DMS 273 treated with DMSO at 0.1 percent for 48 hours (cell line): ENCODE measurements at regions not wholly inside any gene's neighbourhood (a gene's known extent, or its start where the extent isn't known, plus 50 kb on each side); places are given as distances from the start of the nearest gene placed in this dataset.
"Not testable (repeated sequence)": the region's sequence is repeated elsewhere in the genome, so short reads cannot be mapped to it uniquely, and the experiment has no call there.

Experiments
- DNase-seq: peaks from one replicate; lab custom pipeline; 2025; lab: John Stamatoyannopoulos, UW

DNA sequence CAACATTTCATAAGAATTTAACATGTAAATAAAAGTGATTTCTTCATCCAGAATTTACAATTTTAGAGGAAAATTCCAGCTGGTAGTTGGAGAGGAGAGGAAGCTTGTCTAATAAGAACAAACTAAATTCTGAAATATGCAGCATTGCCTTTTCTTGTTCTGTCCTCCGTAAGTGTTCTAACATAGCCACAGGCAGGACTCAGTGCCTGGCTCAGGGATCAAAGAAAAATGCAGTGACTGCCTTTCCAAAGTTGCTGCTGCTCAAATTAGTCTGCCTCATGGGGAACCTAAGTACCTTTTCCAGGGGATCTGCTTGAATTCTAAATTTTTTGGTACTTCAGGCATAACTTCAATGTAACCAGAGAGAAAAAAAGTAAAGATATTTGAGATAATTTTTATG lies 713.0 kb upstream of the CADM2 start:
- no peak for DNase-seq

DNA sequence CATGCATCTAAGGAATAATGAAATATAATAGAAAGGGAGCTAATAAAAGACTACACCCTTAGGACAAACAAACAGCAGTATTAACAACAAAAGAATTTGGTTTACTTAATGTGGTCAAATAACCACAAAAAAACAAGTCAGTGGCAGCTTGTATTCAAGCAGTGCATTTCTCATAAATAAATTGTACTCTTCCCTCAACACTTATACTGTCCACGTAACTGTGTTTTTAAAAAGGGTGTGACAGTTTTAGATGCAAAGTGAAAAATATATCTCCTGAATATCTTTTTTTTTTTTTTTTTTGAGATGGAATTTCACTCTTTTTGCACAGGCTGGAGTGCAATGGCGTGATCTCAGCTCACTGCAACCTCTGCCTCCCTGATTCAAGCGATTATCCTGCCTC lies 698.2 kb upstream of the CADM2 start:
- DNase-seq, result no peak

DNA sequence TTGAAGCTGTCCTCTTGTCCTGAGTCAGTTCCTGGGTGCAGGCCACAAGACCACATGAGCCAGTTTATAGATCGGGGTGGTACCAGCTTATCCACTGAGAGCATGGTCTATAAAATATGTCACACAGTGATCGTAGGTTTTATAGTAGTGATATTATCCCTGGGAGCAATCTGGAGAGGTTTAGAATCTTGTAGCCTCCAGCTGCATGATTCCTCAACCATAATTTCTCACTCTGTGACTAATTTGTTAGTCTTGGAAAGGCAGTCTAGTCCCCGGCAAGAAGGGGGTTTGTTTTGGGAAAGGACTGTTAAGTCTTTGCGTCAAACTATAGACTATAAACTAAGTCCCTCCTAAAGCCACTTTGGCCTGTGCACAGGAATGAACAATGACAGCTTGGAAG lies 693.0 kb upstream of the CADM2 start:
- DNase-seq, result no peak

GRCh38 chr3:84275532-84275931 lies 683.3 kb upstream of the CADM2 start:
- no peak for DNase-seq

- DNase-seq, result no peak
Measured at GRCh38 chr3:84277562-84278224, 681.1 kb upstream of the CADM2 start.

GRCh38 chr3:84292128-84292527 lies 666.7 kb upstream of the CADM2 start:
- no peak for DNase-seq

DNA sequence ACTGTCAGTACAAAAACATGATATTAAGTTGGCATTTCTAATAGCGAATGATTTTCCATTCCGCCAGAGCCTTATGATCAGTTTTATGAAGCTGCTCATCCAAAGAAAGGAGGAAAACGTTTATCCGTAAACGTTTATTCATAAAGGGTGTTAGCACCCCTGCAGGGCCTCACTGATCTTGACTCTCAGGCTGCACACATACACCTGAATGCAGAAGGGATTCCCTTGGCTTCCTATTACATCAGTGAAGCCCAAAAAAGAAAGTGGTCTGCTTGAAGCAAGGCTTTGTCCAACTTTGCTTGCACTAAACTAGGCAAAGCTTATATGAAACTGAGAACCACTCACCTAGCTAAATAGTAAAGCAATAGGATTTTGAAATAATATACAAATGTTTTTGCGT lies 659.5 kb upstream of the CADM2 start:
- no peak for DNase-seq

DNA sequence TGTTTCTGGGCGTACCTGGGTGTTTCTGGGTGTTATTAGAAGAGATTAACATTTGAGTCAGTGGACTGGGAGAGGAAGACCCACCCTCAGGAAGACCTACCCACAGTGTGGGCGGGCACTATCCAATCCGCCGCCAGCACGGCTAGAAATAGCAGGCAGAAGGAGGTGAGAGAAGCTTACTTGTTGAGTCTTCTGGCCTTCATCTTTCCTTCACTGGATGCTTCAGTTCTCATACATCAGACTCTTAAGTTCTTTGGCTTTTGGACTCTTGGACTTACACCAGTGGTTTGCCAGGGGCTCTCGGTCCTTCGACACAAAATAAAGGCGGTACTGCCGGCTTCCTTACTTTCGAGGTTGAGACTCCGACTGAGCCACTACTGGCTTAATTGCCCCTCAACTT lies 654.6 kb upstream of the CADM2 start:
- DNase-seq, result no peak

DNA sequence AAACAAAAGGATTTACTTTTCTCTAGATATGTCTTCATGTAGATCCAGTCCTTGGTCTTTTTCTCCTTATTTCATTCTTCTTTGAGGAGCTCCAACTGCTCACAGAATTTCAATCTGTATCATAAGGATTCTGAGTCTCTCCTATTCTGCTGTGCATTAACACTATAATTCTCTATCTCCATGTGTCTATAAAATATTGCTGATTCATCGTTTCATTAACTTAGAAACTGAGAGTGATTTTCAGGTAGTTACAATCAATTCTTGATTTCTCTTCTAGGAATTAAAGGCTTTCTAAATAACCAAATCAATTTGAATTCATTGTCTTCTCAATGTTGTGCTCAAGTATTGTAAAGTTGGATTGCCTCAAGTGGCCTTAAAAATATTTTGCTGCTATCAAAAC lies 651.5 kb upstream of the CADM2 start:
- DNase-seq, result no peak

GRCh38 chr3:84308379-84308778 lies 650.4 kb upstream of the CADM2 start:
- DNase-seq, result no peak

DNA sequence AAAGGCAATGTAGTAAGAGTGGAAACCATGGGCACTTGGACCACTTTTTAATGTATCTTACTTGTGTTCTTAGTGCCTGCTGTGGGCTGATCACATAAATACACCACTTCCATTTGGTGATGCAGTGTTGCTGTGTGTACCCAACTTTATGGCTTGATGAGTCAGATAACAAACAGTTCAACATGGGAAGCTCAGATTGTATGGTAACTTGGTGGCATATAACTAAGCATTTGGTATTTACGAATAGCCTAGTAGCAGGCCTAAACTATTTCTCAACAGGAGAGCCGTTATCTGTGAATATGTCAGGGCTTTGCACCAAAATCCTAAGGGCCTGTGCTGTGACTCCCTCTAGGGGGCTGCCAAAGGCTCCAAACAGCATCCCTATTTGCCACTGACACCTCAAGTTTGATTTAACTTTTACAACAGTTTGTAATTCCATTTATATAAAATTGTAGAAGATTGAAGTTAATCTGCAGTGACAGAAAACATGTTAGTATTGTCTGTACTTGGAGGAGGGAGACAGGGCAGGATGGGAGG lies 640.4 kb upstream of the CADM2 start:
- DNase-seq, result no peak

DNA sequence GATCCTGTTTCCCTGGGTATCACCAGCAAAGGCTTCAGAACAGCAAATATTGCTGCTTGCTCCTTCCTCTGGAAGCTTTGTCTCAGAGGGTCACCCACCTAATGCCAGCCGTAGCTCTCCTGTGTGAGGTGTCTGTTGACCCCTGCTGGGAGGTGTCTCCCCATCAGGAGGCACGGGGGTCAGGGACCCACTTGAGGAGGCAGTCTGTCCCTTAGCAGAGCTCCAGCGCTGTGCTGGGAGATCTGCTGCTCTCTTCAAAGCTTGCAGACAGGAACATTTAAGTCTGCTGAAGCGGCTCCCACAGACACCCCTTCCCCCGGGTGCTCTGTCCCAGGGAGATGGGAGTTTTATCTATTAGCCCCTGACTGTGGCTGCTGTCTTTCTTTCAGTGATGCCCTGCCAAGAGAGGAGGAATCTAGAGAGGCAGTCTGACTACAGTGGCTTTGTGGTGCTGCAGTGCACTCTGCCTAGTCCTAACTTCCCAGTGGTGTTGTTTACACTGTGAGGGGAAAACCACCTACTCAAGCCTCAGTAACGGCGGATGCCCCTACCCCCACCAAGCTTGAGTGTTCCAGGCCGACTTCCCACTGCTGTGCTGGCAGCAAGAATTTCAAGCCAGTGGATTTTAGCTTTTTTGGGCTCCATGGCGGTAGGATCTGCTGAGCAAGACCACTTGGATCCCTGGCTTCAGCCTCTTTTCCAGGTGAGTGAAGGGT lies 593.1 kb upstream of the CADM2 start:
- DNase-seq, result not testable (repeated sequence)
